A549 (cell line): ENCODE measurements at regions not wholly inside any gene's neighbourhood (a gene's known extent, or its start where the extent isn't known, plus 50 kb on each side); places are given as distances from the start of the nearest gene placed in this dataset.

Experiments
- CHD2 ChIP-seq: fragments of 150-350 bp; IDR thresholded peaks from 2 replicates; pipeline ENCODE4 v1.6.1; 2014; ENCODE audit warnings: low read length; ENCODE audit not compliant: partially characterized antibody
- CTCF ChIP-seq: fragments of >200 bp; sonication (Bioruptor Twin); formaldehyde crosslinking; IDR thresholded peaks from 3 replicates; pipeline ENCODE4 v1.5.1; 2016
- ELK1 ChIP-seq: fragments of 150-350 bp; IDR thresholded peaks from 2 replicates; pipeline ENCODE4 v1.6.1; 2014; ENCODE audit warnings: low read depth, mild to moderate bottlenecking, low read length
- HDAC2 ChIP-seq: fragments of 200-600 bp; sonication (generic); IDR thresholded peaks from 2 replicates; pipeline ENCODE4 v1.6.1; 2016
- JUN ChIP-seq, 2 experiments: fragments of >200 bp; sonication (Bioruptor Twin); formaldehyde crosslinking; IDR thresholded peaks; 2 replicates in 1 of 2; 3 replicates in 1 of 2; pipeline ENCODE4 v1.6.1; 2016 to 2017
- POLR2A ChIP-seq: IDR thresholded peaks from 2 replicates; pipeline ENCODE4 v1.6.1; 2012; ENCODE audit warnings: mild to moderate bottlenecking, low read length
- RAD21 ChIP-seq, 2 experiments: fragments of >200 bp in 1 of 2; sonication (Bioruptor Twin) in 1 of 2; formaldehyde crosslinking in 1 of 2; IDR thresholded peaks in 1 of 2; conservative IDR thresholded peaks in 1 of 2; 2 replicates in 1 of 2; 3 replicates in 1 of 2; pipeline ENCODE4 v1.6.1; 2012 to 2018; ENCODE audit warnings: inconsistent platforms in 1 of 2
- RNF2 ChIP-seq: fragments of 200-600 bp; sonication (generic); IDR thresholded peaks from 2 replicates; pipeline ENCODE4 v1.6.1; 2016; ENCODE audit warnings: low read depth, mild to moderate bottlenecking, antibody characterized with exemption, moderate library complexity, borderline replicate concordance
- SREBF2 ChIP-seq: fragments of 450-650 bp; IDR thresholded peaks from 2 replicates; pipeline ENCODE4 v1.6.1; 2014; ENCODE audit warnings: mild to moderate bottlenecking, moderate library complexity
- TF ChIP-seq, protein P1 (sequence below): fragments of 200-600 bp; sonication (generic); IDR thresholded peaks from 2 replicates; pipeline ENCODE4 v1.6.1; 2016; ENCODE audit warnings: antibody characterized with exemption, mild to moderate bottlenecking, moderate library complexity

DNA sequence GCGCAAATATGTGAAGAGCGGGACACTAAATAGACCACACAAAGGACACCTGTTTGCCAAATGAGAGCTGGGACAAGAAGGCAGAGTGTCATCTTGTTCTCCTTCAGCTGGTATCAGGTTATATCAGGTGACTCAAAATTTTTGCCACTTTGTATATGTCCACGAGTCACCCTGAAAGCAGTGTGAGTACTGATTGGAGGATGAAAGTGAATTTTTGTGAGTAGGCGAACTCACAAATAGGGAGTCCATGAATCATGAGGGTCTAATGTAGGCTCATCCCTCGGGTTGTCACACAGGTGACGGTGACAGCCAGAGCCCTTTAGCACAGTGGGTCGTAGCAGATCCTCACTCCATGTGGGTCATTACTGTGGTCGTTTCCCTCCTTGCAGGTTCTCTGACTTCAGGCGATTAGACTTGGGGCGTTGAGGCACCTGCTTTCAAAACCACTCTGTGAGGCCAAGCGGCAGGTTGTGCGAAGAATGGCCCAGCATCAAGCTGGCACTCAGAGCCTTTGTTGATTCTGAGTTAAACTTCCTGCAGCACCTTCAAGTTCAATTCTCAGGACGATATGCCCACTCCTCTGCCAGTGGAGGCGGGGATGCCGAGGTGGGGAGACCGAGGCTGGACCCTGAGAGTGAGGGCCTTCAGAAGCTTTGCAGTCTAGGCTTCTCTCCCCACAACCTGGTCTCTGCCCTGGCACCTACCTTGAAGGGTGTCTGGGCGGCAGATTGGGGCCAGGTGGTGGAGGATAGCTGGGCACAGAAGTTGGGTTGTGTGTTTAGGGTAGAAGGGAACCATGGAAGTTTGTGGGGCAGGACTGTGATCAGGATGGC is 173.8 kb downstream of the SMAD6 start:
- TF ChIP-seq CTCF: no peak
- no peak for TF ChIP-seq ELK1
- TF ChIP-seq POLR2A: no peak
- TF ChIP-seq, protein P1, sequence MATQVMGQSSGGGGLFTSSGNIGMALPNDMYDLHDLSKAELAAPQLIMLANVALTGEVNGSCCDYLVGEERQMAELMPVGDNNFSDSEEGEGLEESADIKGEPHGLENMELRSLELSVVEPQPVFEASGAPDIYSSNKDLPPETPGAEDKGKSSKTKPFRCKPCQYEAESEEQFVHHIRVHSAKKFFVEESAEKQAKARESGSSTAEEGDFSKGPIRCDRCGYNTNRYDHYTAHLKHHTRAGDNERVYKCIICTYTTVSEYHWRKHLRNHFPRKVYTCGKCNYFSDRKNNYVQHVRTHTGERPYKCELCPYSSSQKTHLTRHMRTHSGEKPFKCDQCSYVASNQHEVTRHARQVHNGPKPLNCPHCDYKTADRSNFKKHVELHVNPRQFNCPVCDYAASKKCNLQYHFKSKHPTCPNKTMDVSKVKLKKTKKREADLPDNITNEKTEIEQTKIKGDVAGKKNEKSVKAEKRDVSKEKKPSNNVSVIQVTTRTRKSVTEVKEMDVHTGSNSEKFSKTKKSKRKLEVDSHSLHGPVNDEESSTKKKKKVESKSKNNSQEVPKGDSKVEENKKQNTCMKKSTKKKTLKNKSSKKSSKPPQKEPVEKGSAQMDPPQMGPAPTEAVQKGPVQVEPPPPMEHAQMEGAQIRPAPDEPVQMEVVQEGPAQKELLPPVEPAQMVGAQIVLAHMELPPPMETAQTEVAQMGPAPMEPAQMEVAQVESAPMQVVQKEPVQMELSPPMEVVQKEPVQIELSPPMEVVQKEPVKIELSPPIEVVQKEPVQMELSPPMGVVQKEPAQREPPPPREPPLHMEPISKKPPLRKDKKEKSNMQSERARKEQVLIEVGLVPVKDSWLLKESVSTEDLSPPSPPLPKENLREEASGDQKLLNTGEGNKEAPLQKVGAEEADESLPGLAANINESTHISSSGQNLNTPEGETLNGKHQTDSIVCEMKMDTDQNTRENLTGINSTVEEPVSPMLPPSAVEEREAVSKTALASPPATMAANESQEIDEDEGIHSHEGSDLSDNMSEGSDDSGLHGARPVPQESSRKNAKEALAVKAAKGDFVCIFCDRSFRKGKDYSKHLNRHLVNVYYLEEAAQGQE: no peak
- TF ChIP-seq SREBF2: no peak
- TF ChIP-seq RAD21 (conservative IDR thresholded peaks at IDR 0.05 in 1 of 2, IDR thresholded peaks at IDR 0.05 in 1 of 2): no peak
- TF ChIP-seq RNF2: no peak
- no peak for TF ChIP-seq JUN (IDR thresholded peaks at IDR 0.05)
- TF ChIP-seq HDAC2: no peak
- no peak for TF ChIP-seq CHD2
